ENCODE measurements at regions not wholly inside any gene's neighbourhood (a gene's known extent, or its start where the extent isn't known, plus 50 kb on each side); places are given as distances from the start of the nearest gene placed in this dataset.
A peak's percentile ranks its signal among the peaks of the same experiment; 100 is the strongest.
"Not testable (repeated sequence)": the region's sequence is repeated elsewhere in the genome, so short reads cannot be mapped to it uniquely, and the experiment has no call there.

- DNase-seq (ENCODE audit: low spot score): no peak
- FAIRE-seq: no peak
These were observed 250.1 kb upstream of the CDH5 start for GRCh38 chr16:66116163-66117002.

- FAIRE-seq (no peak), DNase-seq (ENCODE audit: low spot score) (no peak)
These were observed 251.1 kb upstream of the CDH5 start for GRCh38 chr16:66115373-66115772.

GRCh38 chr16:66113223-66113622, 253.3 kb upstream of the CDH5 start:
- FAIRE-seq: no peak
- no peak for DNase-seq (ENCODE audit: low spot score)

GRCh38 chr16:66109677-66110076, 256.8 kb upstream of the CDH5 start:
- FAIRE-seq (no peak), DNase-seq (ENCODE audit: low spot score) (no peak)

- FAIRE-seq (no peak), DNase-seq (ENCODE audit: low spot score) (peak; percentile 33)
These were observed 258.8 kb upstream of the CDH5 start for GRCh38 chr16:66107661-66108060.

- no peak for DNase-seq (ENCODE audit: low spot score)
- peak; percentile 30 for FAIRE-seq
These were observed 263.3 kb upstream of the CDH5 start for GRCh38 chr16:66103211-66103610.

GRCh38 chr16:66099306-66099705, 267.2 kb upstream of the CDH5 start:
- FAIRE-seq (no peak), DNase-seq (ENCODE audit: low spot score) (no peak)

GRCh38 chr16:66097751-66098150, 268.7 kb upstream of the CDH5 start:
- DNase-seq (ENCODE audit: low spot score): peak; percentile 17
- no peak for FAIRE-seq

- FAIRE-seq (no peak), DNase-seq (ENCODE audit: low spot score) (no peak)
These were observed 270.8 kb upstream of the CDH5 start for GRCh38 chr16:66095676-66096075.

- DNase-seq (ENCODE audit: low spot score) (no peak), FAIRE-seq (no peak)
These were observed 273.3 kb upstream of the CDH5 start for GRCh38 chr16:66093191-66093590.

- FAIRE-seq: no peak
- DNase-seq (ENCODE audit: low spot score): no peak
These were observed 275.0 kb upstream of the CDH5 start for GRCh38 chr16:66091471-66091891.

- FAIRE-seq (no peak), DNase-seq (ENCODE audit: low spot score) (no peak)
These were observed 277.8 kb upstream of the CDH5 start for GRCh38 chr16:66088681-66089080.

GRCh38 chr16:66087308-66087707, 279.2 kb upstream of the CDH5 start:
- FAIRE-seq (no peak), DNase-seq (ENCODE audit: low spot score) (no peak)

GRCh38 chr16:66085651-66086050, 280.8 kb upstream of the CDH5 start:
- FAIRE-seq (no peak), DNase-seq (ENCODE audit: low spot score) (no peak)

GRCh38 chr16:66084731-66085130, 281.8 kb upstream of the CDH5 start:
- not testable (repeated sequence) for DNase-seq (ENCODE audit: low spot score); FAIRE-seq

- no peak for DNase-seq (ENCODE audit: low spot score)
- FAIRE-seq: no peak
These were observed 282.2 kb upstream of the CDH5 start for GRCh38 chr16:66084306-66084705.

- no peak for FAIRE-seq
- DNase-seq (ENCODE audit: low spot score): no peak
These were observed 283.3 kb upstream of the CDH5 start for GRCh38 chr16:66083171-66083570.

GRCh38 chr16:66082424-66082823, 284.1 kb upstream of the CDH5 start:
- DNase-seq (ENCODE audit: low spot score) (no peak), FAIRE-seq (no peak)

- FAIRE-seq (peak; percentile 84), DNase-seq (ENCODE audit: low spot score) (peak; percentile 82)
These were observed 284.6 kb upstream of the CDH5 start for GRCh38 chr16:66081775-66082366.

- FAIRE-seq (no peak), DNase-seq (ENCODE audit: low spot score) (no peak)
These were observed 286.7 kb upstream of the CDH5 start for GRCh38 chr16:66079671-66080334.

GRCh38 chr16:66070140-66070917, 296.2 kb upstream of the CDH5 start:
- FAIRE-seq: no peak
- no peak for DNase-seq (ENCODE audit: low spot score)

GRCh38 chr16:66069587-66069986, 296.9 kb upstream of the CDH5 start:
- FAIRE-seq (no peak), DNase-seq (ENCODE audit: low spot score) (no peak)

Measured in urothelium cell line (cell line).